Cardiac muscle cell (in vitro differentiated cells and primary cell): ENCODE measurements at regions not wholly inside any gene's neighbourhood (a gene's known extent, or its start where the extent isn't known, plus 50 kb on each side); places are given as distances from the start of the nearest gene placed in this dataset.

Experiments used
- DNase-seq, 2 donors: peaks; one replicate each; pipeline versions ENCODE4 v3.0.0 to v3.0.0-alpha.2; 2010 to 2017; ENCODE audit warnings: low read depth in 1 of 2, low spot score in 1 of 2
- H3K27ac ChIP-seq: fragments of 200-600 bp; sonication (generic); 2 replicates; pipeline ENCODE4 v1.5.1; 2016
- H3K27me3 ChIP-seq: fragments of 200-600 bp; sonication (generic); 2 replicates; pipeline ENCODE4 v1.6.0; 2016; ENCODE audit warnings: control low read depth
- H3K36me3 ChIP-seq: fragments of 200-600 bp; sonication (generic); 2 replicates; pipeline ENCODE4 v1.5.1; 2016; ENCODE audit warnings: control low read depth
- H3K4me1 ChIP-seq: fragments of 200-600 bp; sonication (generic); 2 replicates; pipeline ENCODE4 v1.8.1; 2017; ENCODE audit warnings: low read depth, mild to moderate bottlenecking, mixed run types
- H3K4me3 ChIP-seq: fragments of 200-600 bp; sonication (generic); 2 replicates; pipeline ENCODE4 v1.5.1; 2016; ENCODE audit warnings: mild to moderate bottlenecking
- H3K9me3 ChIP-seq: fragments of 200-600 bp; sonication (generic); 2 replicates; pipeline ENCODE4 v1.5.1; 2017; ENCODE audit warnings: low read depth, mild to moderate bottlenecking, control low read depth
- TF ChIP-seq, protein P1 (sequence below): IDR thresholded peaks from 2 replicates; pipeline ENCODE4 v1.5.1; 2012; ENCODE audit warnings: low read depth, mild to moderate bottlenecking, low read length

DNA sequence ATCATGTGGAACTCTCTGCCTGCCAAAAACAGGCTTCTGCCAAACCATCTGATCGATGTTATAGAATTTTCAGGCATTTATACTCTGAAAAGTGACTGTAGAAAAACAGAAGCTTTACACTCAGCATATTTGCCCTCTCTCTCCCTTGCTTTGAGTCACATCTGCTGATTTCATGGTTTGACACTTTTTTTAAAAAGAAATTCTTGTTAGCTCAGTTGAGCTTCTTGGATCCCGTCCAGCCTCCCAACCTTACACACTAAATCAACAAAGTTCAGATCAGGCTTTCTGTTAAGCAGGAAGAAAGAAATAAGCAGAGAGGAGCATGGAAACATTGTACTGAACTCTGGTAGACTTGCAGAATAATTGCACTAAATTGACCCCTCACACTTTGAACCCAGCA, 193.6 kb upstream of the SEL1L start:
- Histone ChIP-seq H3K36me3 (no peaks in the 10 kb centered on the region), H3K27ac (no peak overlapping the region), H3K4me1 (no peaks in the 10 kb centered on the region), H3K4me3 (no peak overlapping the region), H3K27me3 (no peaks in the 10 kb centered on the region), H3K9me3 (no peaks in the 10 kb centered on the region)
- TF ChIP-seq, protein P1, sequence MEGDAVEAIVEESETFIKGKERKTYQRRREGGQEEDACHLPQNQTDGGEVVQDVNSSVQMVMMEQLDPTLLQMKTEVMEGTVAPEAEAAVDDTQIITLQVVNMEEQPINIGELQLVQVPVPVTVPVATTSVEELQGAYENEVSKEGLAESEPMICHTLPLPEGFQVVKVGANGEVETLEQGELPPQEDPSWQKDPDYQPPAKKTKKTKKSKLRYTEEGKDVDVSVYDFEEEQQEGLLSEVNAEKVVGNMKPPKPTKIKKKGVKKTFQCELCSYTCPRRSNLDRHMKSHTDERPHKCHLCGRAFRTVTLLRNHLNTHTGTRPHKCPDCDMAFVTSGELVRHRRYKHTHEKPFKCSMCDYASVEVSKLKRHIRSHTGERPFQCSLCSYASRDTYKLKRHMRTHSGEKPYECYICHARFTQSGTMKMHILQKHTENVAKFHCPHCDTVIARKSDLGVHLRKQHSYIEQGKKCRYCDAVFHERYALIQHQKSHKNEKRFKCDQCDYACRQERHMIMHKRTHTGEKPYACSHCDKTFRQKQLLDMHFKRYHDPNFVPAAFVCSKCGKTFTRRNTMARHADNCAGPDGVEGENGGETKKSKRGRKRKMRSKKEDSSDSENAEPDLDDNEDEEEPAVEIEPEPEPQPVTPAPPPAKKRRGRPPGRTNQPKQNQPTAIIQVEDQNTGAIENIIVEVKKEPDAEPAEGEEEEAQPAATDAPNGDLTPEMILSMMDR: no peak
- no peak for DNase-seq

DNA sequence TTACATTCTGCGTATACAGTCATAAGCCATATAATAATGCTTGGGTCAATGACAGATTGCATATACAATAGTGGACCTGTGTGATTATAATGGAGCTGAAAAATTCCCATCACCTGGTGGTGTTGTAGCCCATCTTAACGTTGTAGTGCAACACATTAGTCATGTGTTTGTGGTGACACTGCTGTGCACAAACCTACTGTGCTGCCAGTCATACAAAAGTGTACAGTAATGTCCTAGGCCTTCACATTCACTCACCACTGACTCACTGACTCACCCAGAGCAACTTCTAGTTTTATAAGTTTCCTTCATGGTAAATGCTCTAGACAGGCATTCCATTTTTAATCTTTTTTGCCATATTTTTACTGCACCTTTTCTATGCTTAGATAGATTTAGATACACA, 194.8 kb upstream of the SEL1L start:
- Histone ChIP-seq H3K36me3 (no peaks in the 10 kb centered on the region), H3K4me1 (no peaks in the 10 kb centered on the region), H3K27me3 (no peaks in the 10 kb centered on the region), H3K27ac (no peak overlapping the region), H3K9me3 (no peaks in the 10 kb centered on the region), H3K4me3 (no peak overlapping the region)
- no peak for DNase-seq
- TF ChIP-seq, protein P1: no peak

DNA sequence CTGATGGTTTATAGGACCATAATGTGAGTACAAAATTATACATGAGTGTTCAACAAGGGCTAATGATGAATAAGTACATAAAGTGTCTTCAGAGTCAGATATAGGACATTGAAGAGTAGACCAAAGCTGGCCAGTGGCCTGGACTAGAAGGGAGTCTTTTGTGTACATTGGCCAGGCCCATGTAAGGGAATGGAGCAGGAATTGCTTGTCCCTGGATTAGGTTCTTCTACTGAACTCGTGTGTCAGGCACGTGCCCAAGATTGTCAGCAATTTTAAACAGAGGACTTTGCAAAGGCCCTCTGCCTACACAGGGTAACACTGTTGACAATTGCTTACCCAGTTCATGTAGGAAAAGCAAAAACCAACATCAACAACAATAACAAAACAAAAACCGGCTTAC, 196.0 kb upstream of the SEL1L start:
- H3K27ac ChIP-seq: no peak overlapping the region
- no peaks in the 10 kb centered on the region for H3K27me3 ChIP-seq
- DNase-seq: no peak
- H3K9me3 ChIP-seq: no peaks in the 10 kb centered on the region
- H3K4me1 ChIP-seq: no peaks in the 10 kb centered on the region
- no peak overlapping the region for H3K4me3 ChIP-seq
- TF ChIP-seq, protein P1: no peak
- no peaks in the 10 kb centered on the region for H3K36me3 ChIP-seq

DNA sequence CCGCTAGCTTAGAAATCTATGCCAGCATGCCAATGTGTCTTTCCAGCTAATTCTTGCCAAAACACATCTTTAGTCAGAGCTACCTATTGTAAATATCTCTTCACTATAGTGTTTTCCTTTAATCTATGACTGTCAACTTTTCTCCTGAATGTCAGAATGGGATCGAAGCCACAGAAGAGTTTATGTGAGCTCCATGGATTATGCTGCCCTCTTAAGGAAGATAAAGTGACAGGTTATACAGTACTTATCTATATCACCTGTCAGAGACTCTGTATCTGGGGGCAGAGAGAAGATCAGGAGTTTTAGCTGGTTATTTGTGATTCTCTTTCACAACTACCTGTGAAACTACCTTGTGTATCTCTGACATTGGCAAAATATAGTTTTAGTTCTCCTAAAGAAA, 204.3 kb upstream of the SEL1L start:
- Histone ChIP-seq H3K27ac (no peak overlapping the region), H3K27me3 (no peaks in the 10 kb centered on the region), H3K4me1 (no peaks in the 10 kb centered on the region), H3K4me3 (no peak overlapping the region), H3K36me3 (no peaks in the 10 kb centered on the region), H3K9me3 (no peaks in the 10 kb centered on the region)
- TF ChIP-seq, protein P1: no peak
- no peak for DNase-seq

DNA sequence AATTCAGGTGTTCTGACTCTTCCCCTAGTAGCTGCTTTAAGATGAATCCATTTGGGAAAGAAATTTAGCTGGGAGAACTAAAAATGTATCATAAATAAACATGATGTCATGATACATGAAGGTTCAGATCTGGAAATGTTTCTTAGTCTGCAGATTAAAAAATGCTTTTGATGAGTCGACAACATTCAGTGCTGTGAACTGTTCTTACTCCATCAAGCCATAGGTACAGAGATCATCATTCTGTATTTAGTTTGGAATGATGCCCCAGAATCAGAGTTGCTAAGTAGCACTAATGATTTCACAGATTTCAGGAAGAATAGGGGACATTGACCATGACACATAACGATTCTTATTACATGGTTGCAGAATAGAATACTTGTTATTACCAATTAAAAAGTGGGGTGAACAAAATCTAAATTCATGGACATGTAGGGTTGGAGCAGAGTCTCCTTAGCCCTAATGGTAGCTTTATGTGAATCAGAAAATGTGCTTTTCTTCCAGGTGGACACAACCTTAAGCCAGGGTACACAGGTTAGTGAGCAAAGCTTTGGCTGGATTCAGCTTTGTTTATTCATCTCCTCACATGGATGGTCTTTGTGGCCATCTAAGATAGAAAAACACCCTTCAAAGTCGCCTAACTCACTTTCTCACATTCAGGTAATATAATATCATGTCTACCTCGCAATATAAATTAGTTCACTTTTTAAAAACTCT, 205.4 kb upstream of the SEL1L start:
- DNase-seq: no peak
- H3K9me3 ChIP-seq: no peaks in the 10 kb centered on the region
- H3K4me3 ChIP-seq: no peak overlapping the region
- TF ChIP-seq, protein P1: no peak
- no peaks in the 10 kb centered on the region for H3K4me1 ChIP-seq
- no peak overlapping the region for H3K27ac ChIP-seq
- H3K27me3 ChIP-seq: no peaks in the 10 kb centered on the region
- H3K36me3 ChIP-seq: no peaks in the 10 kb centered on the region
